Stimulated activated CD8-positive, alpha-beta memory T cell treated with anti-CD3 and anti-CD28 coated beads, Interleukin-4, amount 100 ng/mL, for 48 hours (primary cell): ENCODE measurements at regions not wholly inside any gene's neighbourhood (a gene's known extent, or its start where the extent isn't known, plus 50 kb on each side); places are given as distances from the start of the nearest gene placed in this dataset.

Experiments
- DNase-seq: peaks from one replicate; pipeline ENCODE4 v3.0.0-alpha.2; 2020

DNA sequence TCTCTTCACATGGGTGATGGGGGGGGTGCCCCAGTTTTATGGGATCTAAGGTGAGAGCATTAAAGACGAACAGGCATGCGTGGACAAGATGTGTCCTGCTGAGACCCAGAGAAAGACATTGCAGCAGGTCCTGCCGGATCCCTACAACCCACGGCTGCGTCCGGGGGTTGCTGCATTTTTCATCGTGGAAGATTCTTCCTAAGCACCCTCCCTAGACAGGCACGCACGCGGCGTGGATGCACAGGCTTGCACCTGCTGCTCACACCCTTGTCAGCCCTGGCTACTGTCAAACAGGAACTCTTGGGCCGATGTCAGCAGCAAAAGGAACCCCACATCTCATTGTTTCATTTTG, 280.6 kb upstream of the RTL1 start:
- DNase-seq = no peak

DNA sequence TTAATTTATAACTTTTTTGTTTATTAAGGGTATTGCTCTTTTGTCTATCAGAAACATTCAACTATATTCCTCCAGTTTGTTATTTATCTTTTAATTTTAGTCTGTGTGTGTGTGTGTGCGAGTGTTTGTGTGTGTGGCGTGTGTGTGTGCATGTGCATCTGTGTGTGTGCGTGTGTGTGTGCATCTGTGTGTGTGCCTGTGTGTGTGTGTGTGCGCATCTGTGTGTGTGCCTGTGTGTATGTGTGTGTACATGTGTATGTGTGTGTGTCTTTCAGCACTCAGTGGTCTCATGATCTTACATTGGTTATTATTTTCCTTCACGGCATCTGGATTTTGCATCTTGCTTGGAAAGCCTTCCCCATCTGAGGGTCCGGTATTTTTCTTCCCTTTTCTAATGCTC, 281.1 kb upstream of the RTL1 start:
- no peak for DNase-seq

DNA sequence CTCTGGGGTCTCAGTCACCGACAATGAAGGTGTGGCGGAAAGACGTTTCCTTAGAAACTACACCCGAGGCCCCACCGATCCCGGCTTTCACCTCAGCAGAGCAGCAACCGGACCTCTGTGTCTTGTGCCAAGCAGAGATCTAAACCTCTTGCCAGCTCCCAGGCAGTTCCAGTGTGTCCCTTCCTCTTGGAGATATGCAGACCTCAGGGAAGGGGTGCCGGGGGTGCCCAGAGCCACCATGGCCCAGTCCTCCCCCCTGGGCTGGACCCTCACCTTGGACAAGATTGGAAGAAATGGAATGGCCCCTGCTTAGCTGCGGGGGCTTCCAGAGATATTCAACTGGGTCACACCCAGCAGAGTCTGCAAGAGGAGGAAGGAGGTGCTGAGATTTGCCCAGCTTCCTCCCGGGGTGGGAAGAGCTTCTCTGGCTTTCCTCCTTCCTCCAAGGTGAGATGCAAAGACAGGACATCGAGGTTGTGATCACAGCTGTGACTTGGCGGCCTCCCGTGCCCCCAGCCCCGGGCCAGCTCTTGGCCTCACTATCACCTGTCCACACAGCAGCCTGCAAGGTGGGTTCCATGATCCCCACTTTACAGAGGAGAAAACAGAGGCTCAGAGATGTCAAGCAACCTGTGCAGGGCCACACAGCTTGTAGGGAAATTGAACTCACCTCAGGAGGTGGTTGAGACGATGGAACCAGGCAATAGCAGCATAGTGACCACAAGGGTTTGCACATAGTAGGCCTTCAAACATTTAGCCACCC, 281.7 kb upstream of the RTL1 start:
- DNase-seq = peak; percentile 15

DNA sequence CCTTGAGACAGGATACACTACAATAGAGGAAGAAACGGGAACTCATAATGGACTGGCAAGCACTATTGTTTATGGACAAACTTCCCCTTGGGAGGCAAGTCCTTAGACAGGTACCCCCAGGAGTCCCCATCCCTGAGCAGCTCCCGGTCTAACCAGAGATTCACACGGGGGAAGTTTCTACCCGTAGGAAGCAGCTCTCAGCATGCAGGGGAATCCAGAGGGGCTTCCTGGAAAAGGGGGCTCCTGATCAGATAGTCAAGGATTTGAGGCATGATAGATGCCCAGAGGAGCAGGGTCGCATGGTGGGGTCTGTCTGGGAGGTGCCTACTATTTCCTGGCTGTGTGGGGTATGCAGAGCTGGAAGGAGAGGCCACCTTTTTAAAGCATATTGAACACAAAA, 282.4 kb upstream of the RTL1 start:
- no peak for DNase-seq

GRCh38 chr14:101186544-101186943, 283.0 kb upstream of the RTL1 start:
- DNase-seq = no peak

DNA sequence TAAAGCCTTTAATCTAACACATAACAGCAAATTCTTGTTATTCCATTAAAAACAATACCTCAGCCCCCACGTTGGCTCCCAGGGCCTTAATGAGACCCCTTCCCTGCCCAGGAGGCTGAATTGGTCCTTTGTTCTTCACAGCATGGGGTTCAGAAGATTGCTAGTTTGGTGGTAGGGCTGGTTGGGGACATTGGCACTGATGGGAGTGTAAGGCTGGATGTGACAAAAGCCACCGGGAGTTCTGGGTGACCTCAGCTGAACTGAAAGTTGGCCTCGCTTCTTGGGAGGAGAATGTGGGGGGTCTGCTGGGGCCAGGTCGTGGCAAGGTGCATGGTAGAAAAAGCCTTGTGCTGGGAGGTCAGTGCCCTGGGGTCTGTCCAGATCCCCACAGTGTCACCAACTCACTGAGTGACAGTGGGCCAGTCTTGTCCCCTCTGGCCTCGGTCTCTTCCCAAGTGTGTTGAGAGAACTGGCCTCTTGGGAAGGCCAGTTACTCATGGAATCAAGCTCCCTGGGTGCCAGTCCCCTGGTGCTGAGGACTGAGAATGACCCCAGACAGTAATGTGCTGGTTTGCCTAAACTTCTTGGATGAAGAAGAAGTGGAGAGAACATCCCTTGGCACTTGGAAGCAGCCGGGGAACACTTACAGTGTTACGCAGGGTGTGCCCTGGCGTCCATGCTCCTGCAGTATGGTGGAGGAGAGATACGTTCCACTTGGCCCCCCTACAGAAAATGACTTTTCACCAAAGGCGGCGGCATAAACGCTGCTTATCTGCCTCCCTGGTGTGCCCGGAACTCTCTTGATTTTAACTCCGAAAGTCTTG, 283.7 kb upstream of the RTL1 start:
- DNase-seq = no peak

- DNase-seq = peak; percentile 17
Measured at GRCh38 chr14:101187816-101188570, 284.5 kb upstream of the RTL1 start.

DNA sequence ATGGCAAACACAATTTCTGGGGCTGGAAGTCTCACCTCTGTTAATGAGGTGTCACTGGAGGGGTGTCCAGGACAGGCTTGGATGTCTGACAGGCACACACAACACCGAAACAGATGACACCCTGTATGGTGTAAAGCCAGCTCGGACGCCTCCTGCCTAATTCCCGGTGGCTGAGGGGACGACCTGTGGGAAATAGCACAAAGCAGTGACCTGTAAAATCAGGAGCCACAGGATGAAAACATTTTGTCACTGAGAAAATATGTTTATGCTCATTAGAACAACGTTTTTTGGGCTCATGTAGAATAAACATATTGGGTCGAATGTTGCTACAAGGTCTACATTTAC, 285.0 kb upstream of the RTL1 start:
- DNase-seq = no peak

- DNase-seq = no peak
Measured at GRCh38 chr14:101189266-101189665, 285.7 kb upstream of the RTL1 start.

DNA sequence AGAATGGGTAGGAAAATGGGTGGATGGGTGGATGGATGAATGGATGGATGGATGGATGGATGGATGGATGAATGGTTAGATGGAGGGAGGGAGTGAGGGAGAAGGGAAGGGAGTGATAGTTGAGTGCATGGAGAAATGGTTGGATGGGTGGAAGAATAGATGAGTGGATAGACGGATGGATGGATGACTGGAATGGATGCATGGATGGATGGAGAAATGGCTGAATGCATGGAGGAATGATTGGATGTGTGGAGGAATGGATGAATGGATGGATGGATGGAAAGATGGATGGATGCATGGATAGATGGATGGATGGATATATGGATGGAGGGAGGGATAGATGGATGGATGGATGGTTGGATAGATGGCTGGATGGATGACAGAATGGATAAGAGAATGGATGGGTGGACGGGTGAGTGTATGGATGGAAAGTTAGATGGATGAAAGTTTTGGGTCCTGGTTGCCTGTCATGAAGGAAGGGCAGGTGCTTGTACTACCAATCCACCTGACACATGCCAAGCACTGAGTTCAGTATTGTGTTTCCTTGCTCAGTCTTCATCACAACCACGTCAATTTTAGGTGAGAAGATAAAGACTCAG, 286.5 kb upstream of the RTL1 start:
- DNase-seq = no peak

- DNase-seq = peak; percentile 3
Measured at GRCh38 chr14:101191101-101191720, 287.7 kb upstream of the RTL1 start.

DNA sequence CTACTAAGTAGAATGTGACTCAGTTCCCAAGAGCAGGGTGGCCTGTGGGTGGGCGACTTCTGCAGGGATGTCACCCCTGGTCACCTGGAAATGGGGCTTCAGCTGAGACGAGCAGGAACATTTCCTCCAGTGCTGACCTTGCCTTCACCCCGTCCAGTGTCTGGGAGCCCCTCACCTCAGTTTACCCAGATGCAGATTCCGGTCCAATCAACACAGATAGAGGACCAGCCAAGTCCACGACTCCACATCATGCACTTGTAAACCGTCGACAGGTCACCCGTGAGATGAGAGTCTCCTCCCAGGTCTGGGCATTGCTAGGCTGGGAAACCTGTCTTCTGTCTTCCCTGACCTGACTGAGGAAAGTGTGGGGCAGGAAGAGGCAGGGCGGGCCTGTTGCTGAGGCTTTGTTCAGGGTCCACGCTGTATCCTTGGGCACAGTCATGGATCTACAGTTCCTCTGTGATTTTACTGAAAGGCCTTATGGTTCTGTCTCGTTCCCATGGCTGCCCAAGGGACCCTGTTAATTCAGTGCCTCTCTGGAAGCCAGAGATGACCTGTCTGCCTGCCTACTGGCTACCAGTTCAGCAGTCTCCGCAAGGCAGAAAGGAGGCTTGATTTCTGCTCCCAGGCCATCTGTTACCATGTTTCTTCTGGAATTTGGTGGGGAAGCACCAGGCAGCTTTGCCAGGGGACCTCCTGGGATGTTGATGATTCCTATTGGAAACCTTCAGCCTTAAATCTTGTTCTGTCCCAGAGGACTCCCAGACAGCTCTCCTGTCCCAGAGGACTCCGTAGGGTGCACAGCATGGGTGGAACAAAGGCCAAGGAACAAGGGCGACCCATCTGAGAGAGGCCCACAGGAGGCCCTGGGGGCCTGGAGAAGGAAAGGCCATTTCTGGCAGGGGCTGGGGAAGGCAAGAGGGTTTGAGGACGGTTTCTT, 288.5 kb upstream of the RTL1 start:
- DNase-seq = peak; percentile 14

DNA sequence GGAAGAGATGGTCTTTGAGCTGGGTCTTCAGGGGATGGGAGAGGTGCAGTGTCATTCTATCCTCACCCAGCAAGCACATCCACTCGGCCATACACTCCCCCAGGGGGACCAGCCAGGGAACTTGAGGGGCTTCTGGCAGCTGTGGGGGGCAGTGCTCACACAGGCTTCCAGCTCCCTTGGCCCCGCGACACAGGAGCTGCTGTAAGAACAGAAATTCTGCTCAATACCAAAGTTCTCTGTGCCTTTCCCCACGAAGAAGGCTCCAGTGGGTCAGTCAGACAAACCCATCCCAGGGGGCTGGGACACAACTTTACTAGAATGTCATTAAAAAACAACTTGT, 289.1 kb upstream of the RTL1 start:
- DNase-seq = peak; percentile 15

DNA sequence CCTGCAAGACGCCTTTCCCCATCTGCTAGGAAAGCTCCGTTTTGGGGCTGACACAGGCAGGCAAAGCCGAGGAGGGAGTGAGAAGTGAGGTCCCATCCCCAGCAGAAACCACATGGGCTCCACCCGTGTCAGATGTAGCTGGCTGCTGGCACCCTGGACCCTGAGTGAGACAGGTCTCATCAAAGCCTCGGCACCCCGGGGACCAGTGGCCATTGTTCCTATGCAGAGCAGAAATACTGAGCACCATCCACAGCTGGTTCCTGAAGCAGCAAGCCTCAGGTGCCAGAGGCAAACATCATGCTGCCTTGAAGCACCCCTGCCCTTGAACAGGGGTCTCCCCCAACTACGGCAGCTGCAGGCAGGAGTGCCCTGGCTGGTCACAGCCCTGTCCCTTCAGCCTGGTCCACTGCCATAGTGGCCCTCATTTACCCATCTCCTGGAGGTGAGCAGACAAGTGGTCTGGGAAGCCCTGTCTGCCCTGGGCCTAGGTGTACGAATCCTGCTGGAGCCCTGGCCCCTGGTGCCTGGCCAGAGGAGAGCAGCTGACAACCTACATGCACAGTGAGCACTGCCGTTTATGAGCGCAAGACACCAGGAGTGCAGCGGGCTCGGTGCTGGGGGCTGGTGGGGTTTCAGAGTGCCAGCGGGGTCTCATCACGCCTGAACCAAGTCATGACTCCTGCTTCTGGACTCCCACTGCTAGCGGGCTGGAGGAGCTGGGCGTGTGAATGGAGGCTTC, 289.8 kb upstream of the RTL1 start:
- DNase-seq = peak; percentile 9

- DNase-seq = no peak
Measured at GRCh38 chr14:101193845-101194372, 290.4 kb upstream of the RTL1 start.

GRCh38 chr14:101194373-101195308, 291.1 kb upstream of the RTL1 start:
- peak; percentile 7 for DNase-seq

- DNase-seq = no peak
Measured at GRCh38 chr14:101195309-101195901, 291.9 kb upstream of the RTL1 start.

DNA sequence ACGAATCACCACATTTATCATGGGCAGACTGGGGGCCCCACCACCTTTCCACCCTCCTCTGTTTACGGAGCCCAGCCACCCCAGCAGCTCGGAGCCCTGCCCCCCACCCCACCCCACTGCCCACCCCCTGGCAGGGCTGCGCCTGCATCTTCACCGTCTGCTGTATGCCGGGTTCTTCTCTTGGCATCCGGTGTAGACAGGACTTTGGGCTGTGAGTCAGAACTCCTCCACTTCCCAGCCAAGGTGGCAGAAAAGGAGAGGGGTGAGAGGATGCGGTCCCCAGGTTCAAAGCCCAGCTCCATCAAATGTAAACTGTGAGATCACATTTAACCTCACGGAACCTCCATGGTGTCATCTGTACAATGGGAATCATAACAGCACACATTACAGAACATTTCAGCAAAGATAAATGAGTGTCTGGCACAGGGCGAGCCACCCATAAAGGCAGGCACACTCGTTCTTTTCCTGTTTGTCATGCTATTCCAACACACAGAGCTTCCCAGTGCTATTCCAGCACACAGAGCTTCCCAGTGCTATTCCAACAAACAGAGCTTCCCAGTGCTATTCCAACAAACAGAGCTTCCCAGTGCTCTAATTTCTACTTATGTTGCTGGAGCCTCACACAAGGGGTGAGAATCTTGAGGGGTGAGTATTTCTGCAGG, 292.7 kb upstream of the RTL1 start:
- no peak for DNase-seq
